HPDE6-E6E7 (cell line): ENCODE measurements at regions not wholly inside any gene's neighbourhood (a gene's known extent, or its start where the extent isn't known, plus 50 kb on each side); places are given as distances from the start of the nearest gene placed in this dataset.

Experiments used
- DNase-seq: peaks from one replicate; pipeline ENCODE4 v3.0.0; 2011; ENCODE audit warnings: missing footprints; ENCODE audit errors: extremely low spot score

GRCh38 chr3:28816017-28816416 lies 464.9 kb upstream of the RBMS3 start:
- DNase-seq, result no peak

DNA sequence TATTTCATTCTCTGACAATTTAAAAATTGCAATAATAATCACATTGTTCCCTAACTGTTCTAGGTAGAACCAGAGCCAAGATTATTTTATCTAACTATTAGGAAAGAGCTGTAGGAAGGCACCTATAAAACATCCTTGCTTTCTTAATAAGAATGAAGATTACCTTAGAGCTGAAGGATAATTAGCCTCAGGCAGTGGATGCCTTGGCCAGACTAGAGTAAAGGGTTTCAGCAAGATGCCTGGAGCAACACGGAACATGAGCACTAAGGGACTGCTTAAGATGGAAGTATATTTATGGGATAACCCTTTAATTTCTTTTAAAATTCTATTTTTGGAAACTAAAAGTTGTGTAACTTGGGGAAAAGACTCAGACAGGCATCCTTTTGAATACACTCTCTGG lies 456.6 kb upstream of the RBMS3 start:
- no peak for DNase-seq

DNA sequence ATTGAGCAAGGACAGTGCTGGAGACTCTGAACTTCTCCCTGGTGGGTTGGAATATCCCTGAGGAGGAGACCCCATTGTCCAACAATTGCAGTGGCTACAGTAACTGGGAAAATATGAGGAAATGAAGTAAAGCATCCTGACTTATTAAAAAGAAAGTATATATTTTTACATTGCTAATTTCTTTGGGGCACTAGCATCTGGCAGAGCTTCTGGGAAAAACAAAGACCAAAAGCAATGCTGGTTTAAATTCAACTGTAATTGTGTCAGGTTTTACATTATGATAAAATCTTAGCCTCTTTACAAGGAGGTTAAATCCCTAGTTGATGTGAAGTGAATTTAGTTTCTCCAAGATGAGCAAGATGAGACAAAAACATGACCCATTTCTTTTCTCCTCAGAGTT lies 454.0 kb upstream of the RBMS3 start:
- DNase-seq, result no peak

DNA sequence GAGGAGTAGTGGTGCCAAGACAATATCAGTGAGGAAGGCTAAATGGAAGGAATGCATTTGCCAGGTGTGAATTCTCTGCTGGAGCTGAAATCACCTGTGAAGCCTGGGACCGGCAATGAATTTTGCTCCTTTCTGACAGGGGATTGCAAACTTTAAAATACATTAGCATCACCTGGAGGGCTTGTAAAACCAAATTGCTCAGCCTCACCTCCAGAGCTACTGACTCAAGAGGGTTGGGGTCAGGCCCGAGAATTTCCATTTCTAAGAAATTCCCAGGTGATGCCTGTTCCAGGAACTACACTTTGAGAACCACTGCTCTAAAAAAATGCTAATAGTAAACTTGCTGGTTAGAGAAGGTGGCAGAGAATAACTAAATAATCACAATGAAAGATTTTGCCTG lies 445.6 kb upstream of the RBMS3 start:
- no peak for DNase-seq

DNA sequence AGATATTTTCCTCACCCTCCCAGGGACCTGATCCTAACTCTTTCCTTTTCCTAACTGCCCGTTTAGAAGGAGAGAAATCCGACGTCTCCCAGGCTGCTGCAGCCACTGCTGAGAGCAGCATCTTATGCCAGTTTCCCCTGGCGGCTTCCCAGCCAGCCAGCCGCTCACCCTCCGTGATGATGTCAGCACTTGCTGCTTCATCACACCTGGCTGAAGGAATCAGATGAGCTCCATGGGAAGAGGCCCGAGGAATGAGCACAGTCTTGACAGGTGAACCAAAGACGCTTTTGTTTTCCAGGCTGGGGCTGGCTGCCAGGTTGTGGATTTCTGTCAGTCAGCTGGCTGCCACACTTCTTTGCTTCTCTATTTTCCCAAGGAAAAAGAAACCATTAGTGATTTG lies 445.1 kb upstream of the RBMS3 start:
- no peak for DNase-seq

- DNase-seq, result no peak
Observed at GRCh38 chr3:28836199-28836598, 444.7 kb upstream of the RBMS3 start.

- DNase-seq, result no peak
Observed at GRCh38 chr3:28840976-28841376, 439.9 kb upstream of the RBMS3 start.

- DNase-seq, result no peak
Observed at GRCh38 chr3:28841441-28841840, 439.4 kb upstream of the RBMS3 start.

DNA sequence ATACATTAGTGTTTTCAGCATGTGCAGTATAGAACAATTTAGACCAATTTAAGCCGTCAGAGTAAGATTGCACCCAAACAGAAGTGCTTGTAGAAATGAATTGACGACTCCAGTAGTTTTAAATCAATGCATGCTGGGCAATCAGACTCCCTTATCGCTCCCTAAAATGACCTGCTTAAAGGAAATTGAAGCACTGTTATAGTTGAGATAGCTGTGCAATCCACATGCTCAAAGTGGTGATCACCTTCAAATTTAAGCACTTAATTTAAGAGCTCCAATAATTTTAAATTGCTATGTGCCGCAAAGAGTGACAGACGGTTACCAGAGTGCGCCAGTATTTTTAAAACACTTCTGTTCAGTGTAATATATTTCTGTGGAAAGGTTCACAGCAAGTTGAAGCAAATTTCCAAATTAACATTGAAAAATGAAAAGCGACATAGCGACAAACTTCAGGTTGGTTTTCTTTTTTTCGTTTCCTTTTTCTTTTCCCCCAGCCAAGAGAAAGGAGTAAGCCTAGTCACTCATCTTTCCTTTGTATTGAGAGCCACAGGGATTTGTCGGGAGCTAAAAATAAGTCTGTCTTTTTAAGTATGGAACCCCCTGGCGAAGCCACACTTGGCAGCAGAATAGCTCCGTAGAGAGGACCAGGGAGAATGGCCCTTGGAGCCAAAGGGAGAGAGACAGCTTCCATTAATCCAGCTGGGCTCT lies 436.4 kb upstream of the RBMS3 start:
- DNase-seq, result no peak

GRCh38 chr3:28845006-28845324 lies 435.9 kb upstream of the RBMS3 start:
- DNase-seq, result no peak

- DNase-seq, result no peak
Observed at GRCh38 chr3:28846971-28847478, 433.8 kb upstream of the RBMS3 start.

GRCh38 chr3:28847736-28848135 lies 433.1 kb upstream of the RBMS3 start:
- DNase-seq, result no peak

- DNase-seq, result no peak
Observed at GRCh38 chr3:28850186-28850585, 430.7 kb upstream of the RBMS3 start.

GRCh38 chr3:28853830-28854229 lies 427.0 kb upstream of the RBMS3 start:
- no peak for DNase-seq

GRCh38 chr3:28856796-28857195 lies 424.1 kb upstream of the RBMS3 start:
- DNase-seq, result no peak

DNA sequence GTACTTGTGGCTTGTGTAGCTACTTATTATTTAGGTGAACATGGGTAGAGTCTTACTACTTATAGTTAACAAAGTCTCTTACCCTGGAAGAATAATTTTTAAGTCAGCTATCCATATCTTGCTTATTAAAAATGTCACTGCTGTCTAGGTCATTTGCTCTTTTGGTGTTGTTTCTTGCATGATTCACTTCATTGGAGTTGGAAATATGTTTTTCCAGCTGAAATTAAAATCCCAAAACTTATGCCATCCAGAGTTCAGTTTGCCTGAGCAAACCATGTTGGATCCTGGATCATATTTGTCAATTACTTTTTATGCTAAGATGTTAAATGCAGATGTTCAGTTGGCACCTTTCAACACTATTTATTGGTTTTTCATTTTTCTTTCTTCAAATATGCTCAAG lies 421.0 kb upstream of the RBMS3 start:
- no peak for DNase-seq

GRCh38 chr3:28860307-28860706 lies 420.6 kb upstream of the RBMS3 start:
- no peak for DNase-seq

DNA sequence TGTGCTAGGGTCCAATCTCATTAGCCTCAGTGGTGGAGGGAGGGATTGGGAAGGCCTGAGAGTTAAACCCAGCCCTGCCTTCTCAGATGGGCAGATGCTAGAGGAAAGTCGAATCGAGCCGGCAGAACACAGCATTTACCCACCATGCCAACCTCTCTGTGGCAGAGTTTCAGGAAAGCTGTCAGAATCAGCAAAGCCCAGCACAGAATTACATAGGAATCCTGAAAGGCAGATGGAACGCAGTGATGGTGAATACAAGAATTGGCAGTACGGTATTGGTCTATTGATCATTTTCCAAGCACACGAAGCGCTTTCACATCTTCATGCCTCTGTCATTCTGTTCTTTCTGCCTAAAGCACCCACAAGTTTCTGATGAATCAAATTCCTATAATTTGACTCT lies 417.7 kb upstream of the RBMS3 start:
- no peak for DNase-seq

GRCh38 chr3:28867836-28868235 lies 413.0 kb upstream of the RBMS3 start:
- DNase-seq, result no peak

DNA sequence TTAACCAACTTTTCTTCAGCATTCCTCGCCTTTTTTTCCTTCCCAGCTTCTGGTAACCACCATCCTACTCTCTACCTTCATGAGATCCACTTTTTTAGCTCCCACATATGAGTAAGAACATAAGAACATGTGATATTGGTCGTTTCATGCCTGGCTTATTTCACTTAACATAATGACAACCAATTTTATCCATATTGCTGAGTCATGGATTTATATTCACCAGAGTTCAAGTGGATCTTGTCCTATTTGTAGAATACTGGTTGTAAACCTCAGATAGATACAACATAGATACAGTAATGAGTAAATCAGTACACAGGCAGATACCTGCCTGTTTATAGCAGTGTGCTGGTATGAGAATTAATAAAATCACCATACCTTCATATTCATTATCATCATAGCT lies 412.0 kb upstream of the RBMS3 start:
- no peak for DNase-seq

DNA sequence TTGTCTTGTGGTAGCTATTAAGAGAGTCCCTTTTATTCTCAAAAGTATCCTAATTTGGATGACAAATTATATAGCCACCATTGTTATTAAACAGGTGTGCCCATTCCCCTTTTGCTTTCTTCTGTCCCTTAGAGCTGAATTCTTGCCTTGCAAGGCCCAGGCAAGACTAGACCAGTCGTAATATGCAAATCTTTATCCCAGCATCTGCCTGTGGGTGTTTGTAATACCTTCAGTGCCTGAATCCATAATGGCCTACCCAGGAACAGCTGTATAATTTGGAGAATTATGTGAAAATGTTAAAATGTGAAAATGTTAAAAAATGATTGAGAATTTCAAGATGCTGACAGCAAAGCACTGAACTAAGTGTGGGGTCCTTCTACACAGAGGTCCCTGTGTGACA lies 403.0 kb upstream of the RBMS3 start:
- DNase-seq, result no peak

- DNase-seq, result no peak
Observed at GRCh38 chr3:28890373-28890772, 390.5 kb upstream of the RBMS3 start.

GRCh38 chr3:28891485-28891884 lies 389.4 kb upstream of the RBMS3 start:
- DNase-seq, result no peak

DNA sequence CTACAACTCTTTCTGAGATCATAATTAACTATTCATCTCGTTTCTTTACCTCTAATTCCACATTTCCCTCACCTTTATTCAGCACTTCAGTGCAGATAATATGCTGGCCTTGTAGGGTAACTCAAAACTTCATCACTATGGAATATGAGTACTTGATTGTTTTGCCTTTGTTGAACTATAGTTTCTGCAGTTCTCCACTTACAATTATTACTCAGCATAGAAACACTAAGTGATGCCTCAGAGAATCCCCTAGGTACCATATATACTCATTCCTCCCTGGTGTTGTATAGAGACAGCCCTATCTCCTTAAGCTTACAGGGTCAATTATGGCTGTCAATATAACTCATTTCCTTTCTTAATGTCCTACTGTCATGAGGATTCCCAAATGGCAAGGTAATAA lies 380.6 kb upstream of the RBMS3 start:
- no peak for DNase-seq
